HepG2 (cell line): ENCODE measurements at regions not wholly inside any gene's neighbourhood (a gene's known extent, or its start where the extent isn't known, plus 50 kb on each side); places are given as distances from the start of the nearest gene placed in this dataset.

Source experiments
- EZH2 ChIP-seq: conservative IDR thresholded peaks from 2 replicates; pipeline ENCODE4 v1.6.1; 2012; ENCODE audit warnings: mild to moderate bottlenecking, low read depth, low read length, moderate library complexity
- FLYWCH1 ChIP-seq: sonication (generic); formaldehyde crosslinking; IDR thresholded peaks from 2 replicates; pipeline ENCODE4 v1.8.1; 2023; ENCODE audit warnings: mild to moderate bottlenecking, missing genetic modification reagents
- KLF12 ChIP-seq: sonication (generic); formaldehyde crosslinking; IDR thresholded peaks from 2 replicates; pipeline ENCODE4 v1.4.0; 2020; ENCODE audit warnings: missing genetic modification reagents, borderline replicate concordance
- SNAPC5 ChIP-seq: sonication (generic); formaldehyde crosslinking; IDR thresholded peaks from 2 replicates; pipeline ENCODE4 v1.8.1; 2023; ENCODE audit warnings: mild to moderate bottlenecking, missing genetic modification reagents, borderline replicate concordance
- ZNF180 ChIP-seq: sonication (generic); formaldehyde crosslinking; IDR thresholded peaks from 2 replicates; pipeline ENCODE4 v1.4.0; 2020; ENCODE audit warnings: low read depth, missing genetic modification reagents, borderline replicate concordance
- ZNF274 ChIP-seq: sonication (generic); formaldehyde crosslinking; IDR thresholded peaks from 2 replicates; pipeline ENCODE4 v1.5.1; 2020; ENCODE audit warnings: mild to moderate bottlenecking, missing genetic modification reagents
- ZNF484 ChIP-seq: sonication (generic); formaldehyde crosslinking; IDR thresholded peaks from 2 replicates; pipeline ENCODE4 v1.5.1; 2020; ENCODE audit warnings: mild to moderate bottlenecking, low read depth, missing genetic modification reagents, borderline replicate concordance
- ZNF580 ChIP-seq: IDR thresholded peaks from 2 replicates; pipeline ENCODE4 v1.6.1; 2016; ENCODE audit warnings: low read depth, borderline replicate concordance
- ZSCAN9 ChIP-seq: IDR thresholded peaks from 2 replicates; pipeline ENCODE4 v1.6.1; 2016; ENCODE audit warnings: borderline replicate concordance
- TF ChIP-seq, protein P1 (sequence below): sonication (generic); formaldehyde crosslinking; IDR thresholded peaks from 2 replicates; pipeline ENCODE4 v1.4.0; 2020; ENCODE audit warnings: missing genetic modification reagents
- TF ChIP-seq, protein P2 (sequence below): sonication (generic); formaldehyde crosslinking; IDR thresholded peaks from 2 replicates; pipeline ENCODE4 v1.5.1; 2020; ENCODE audit warnings: mild to moderate bottlenecking, missing genetic modification reagents, moderate library complexity
- TF ChIP-seq, protein P3 (sequence below): sonication (generic); formaldehyde crosslinking; IDR thresholded peaks from 2 replicates; pipeline ENCODE4 v1.5.0; 2020; ENCODE audit warnings: mild to moderate bottlenecking, low read depth, missing genetic modification reagents, borderline replicate concordance

GRCh38 chr6:53725791-53726575 lies 60.4 kb upstream of the KLHL31 start (continued):
- TF ChIP-seq, protein P1, sequence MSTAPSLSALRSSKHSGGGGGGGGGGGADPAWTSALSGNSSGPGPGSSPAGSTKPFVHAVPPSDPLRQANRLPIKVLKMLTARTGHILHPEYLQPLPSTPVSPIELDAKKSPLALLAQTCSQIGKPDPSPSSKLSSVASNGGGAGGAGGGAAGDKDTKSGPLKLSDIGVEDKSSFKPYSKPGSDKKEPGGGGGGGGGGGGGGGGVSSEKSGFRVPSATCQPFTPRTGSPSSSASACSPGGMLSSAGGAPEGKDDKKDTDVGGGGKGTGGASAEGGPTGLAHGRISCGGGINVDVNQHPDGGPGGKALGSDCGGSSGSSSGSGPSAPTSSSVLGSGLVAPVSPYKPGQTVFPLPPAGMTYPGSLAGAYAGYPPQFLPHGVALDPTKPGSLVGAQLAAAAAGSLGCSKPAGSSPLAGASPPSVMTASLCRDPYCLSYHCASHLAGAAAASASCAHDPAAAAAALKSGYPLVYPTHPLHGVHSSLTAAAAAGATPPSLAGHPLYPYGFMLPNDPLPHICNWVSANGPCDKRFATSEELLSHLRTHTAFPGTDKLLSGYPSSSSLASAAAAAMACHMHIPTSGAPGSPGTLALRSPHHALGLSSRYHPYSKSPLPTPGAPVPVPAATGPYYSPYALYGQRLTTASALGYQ (CRISPR knock-in tag), result no peak
- TF ChIP-seq SNAPC5 (CRISPR knock-in tag) (no peak), ZNF274 (peak; percentile 47; the same call in 1 of the 2 replicates), ZNF484 (no peak), ZNF580 (CRISPR knock-in tag) (peak; percentile 63; the same call in 1 of the 2 replicates), EZH2 (no peak), ZSCAN9 (CRISPR knock-in tag) (0 out of 2 replicates have a peak, but pooled peaks have one; percentile 64), KLF12 (CRISPR knock-in tag) (no peak), FLYWCH1 (no peak), ZNF180 (CRISPR knock-in tag) (no peak)
- TF ChIP-seq, protein P2, sequence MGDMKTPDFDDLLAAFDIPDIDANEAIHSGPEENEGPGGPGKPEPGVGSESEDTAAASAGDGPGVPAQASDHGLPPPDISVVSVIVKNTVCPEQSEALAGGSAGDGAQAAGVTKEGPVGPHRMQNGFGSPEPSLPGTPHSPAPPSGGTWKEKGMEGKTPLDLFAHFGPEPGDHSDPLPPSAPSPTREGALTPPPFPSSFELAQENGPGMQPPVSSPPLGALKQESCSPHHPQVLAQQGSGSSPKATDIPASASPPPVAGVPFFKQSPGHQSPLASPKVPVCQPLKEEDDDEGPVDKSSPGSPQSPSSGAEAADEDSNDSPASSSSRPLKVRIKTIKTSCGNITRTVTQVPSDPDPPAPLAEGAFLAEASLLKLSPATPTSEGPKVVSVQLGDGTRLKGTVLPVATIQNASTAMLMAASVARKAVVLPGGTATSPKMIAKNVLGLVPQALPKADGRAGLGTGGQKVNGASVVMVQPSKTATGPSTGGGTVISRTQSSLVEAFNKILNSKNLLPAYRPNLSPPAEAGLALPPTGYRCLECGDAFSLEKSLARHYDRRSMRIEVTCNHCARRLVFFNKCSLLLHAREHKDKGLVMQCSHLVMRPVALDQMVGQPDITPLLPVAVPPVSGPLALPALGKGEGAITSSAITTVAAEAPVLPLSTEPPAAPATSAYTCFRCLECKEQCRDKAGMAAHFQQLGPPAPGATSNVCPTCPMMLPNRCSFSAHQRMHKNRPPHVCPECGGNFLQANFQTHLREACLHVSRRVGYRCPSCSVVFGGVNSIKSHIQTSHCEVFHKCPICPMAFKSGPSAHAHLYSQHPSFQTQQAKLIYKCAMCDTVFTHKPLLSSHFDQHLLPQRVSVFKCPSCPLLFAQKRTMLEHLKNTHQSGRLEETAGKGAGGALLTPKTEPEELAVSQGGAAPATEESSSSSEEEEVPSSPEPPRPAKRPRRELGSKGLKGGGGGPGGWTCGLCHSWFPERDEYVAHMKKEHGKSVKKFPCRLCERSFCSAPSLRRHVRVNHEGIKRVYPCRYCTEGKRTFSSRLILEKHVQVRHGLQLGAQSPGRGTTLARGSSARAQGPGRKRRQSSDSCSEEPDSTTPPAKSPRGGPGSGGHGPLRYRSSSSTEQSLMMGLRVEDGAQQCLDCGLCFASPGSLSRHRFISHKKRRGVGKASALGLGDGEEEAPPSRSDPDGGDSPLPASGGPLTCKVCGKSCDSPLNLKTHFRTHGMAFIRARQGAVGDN (CRISPR knock-in tag), result peak; percentile 44; the same call in 1 of the 2 replicates
- TF ChIP-seq, protein P3, sequence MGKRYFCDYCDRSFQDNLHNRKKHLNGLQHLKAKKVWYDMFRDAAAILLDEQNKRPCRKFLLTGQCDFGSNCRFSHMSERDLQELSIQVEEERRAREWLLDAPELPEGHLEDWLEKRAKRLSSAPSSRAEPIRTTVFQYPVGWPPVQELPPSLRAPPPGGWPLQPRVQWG, result no peak
